IPS-18a (cell line): ENCODE measurements at regions not wholly inside any gene's neighbourhood (a gene's known extent, or its start where the extent isn't known, plus 50 kb on each side); places are given as distances from the start of the nearest gene placed in this dataset.

Experiments
- H3K27ac ChIP-seq: one replicate; pipeline ENCODE4 v1.5.1; 2013; ENCODE audit warnings: low read length
- H3K27me3 ChIP-seq: one replicate; pipeline ENCODE4 v1.6.1; 2013; ENCODE audit warnings: mild to moderate bottlenecking, low read length; ENCODE audit not compliant: control insufficient read depth, insufficient read depth
- H3K36me3 ChIP-seq: one replicate; pipeline ENCODE4 v1.6.1; 2013; ENCODE audit warnings: low read depth, low read length; ENCODE audit not compliant: control insufficient read depth
- H3K4me1 ChIP-seq: one replicate; pipeline ENCODE4 v1.6.1; 2013; ENCODE audit warnings: low read depth, low read length; ENCODE audit not compliant: control insufficient read depth
- H3K4me3 ChIP-seq: one replicate; pipeline ENCODE4 v1.5.1; 2013; ENCODE audit warnings: low read length
- H3K9ac ChIP-seq: one replicate; pipeline ENCODE4 v1.6.1; 2013; ENCODE audit warnings: mild to moderate bottlenecking, low read length, moderate library complexity
- H3K9me3 ChIP-seq: one replicate; pipeline ENCODE4 v1.6.1; 2013; ENCODE audit warnings: low read depth, low read length; ENCODE audit not compliant: control insufficient read depth

GRCh38 chr15:70479056-70479455 lies 284.3 kb downstream of the UACA start:
- Histone ChIP-seq H3K27me3 (no peaks in the 10 kb centered on the region), H3K27ac (no peak overlapping the region), H3K4me3 (no peak overlapping the region), H3K4me1 (no peaks in the 10 kb centered on the region), H3K9me3 (no peaks in the 10 kb centered on the region), H3K36me3 (no peaks in the 10 kb centered on the region), H3K9ac (no peak overlapping the region)

GRCh38 chr15:70478251-70478990 lies 284.9 kb downstream of the UACA start:
- H3K9ac ChIP-seq, result no peak overlapping the region

GRCh38 chr15:70477750-70478250 lies 285.6 kb downstream of the UACA start:
- Histone ChIP-seq H3K9me3 (no peaks in the 10 kb centered on the region), H3K27ac (no peak overlapping the region), H3K36me3 (no peaks in the 10 kb centered on the region), H3K27me3 (no peaks in the 10 kb centered on the region), H3K4me3 (no peak overlapping the region), H3K9ac (no peak overlapping the region), H3K4me1 (no peaks in the 10 kb centered on the region)

More at GRCh38 chr15:70478251-70478990, 284.9 kb downstream of the UACA start:
- H3K36me3 ChIP-seq, result no peaks in the 10 kb centered on the region
- H3K4me1 ChIP-seq, result no peaks in the 10 kb centered on the region
- H3K9me3 ChIP-seq, result no peaks in the 10 kb centered on the region
- no peak overlapping the region for H3K27ac ChIP-seq
- H3K4me3 ChIP-seq, result no peak overlapping the region
- no peaks in the 10 kb centered on the region for H3K27me3 ChIP-seq

GRCh38 chr15:70476441-70476840 lies 286.9 kb downstream of the UACA start:
- Histone ChIP-seq H3K9me3 (no peaks in the 10 kb centered on the region), H3K27ac (no peak overlapping the region), H3K9ac (no peak overlapping the region), H3K4me3 (no peak overlapping the region), H3K27me3 (no peaks in the 10 kb centered on the region), H3K4me1 (no peaks in the 10 kb centered on the region), H3K36me3 (no peaks in the 10 kb centered on the region)

GRCh38 chr15:70475921-70476320 lies 287.4 kb downstream of the UACA start:
- Histone ChIP-seq H3K27me3 (no peaks in the 10 kb centered on the region), H3K4me1 (no peaks in the 10 kb centered on the region), H3K36me3 (no peaks in the 10 kb centered on the region), H3K27ac (no peak overlapping the region), H3K9me3 (no peaks in the 10 kb centered on the region), H3K4me3 (no peak overlapping the region), H3K9ac (no peak overlapping the region)

GRCh38 chr15:70475407-70475781 lies 288.0 kb downstream of the UACA start:
- no peaks in the 10 kb centered on the region for H3K27me3 ChIP-seq
- H3K9ac ChIP-seq, result no peak overlapping the region
- H3K9me3 ChIP-seq, result no peaks in the 10 kb centered on the region
- H3K36me3 ChIP-seq, result no peaks in the 10 kb centered on the region
- H3K4me3 ChIP-seq, result no peak overlapping the region
- H3K4me1 ChIP-seq, result no peaks in the 10 kb centered on the region
- no peak overlapping the region for H3K27ac ChIP-seq

- H3K27me3 ChIP-seq, result no peaks in the 10 kb centered on the region
- H3K9ac ChIP-seq, result no peak overlapping the region
- H3K4me1 ChIP-seq, result no peaks in the 10 kb centered on the region
- no peaks in the 10 kb centered on the region for H3K36me3 ChIP-seq
- H3K4me3 ChIP-seq, result no peak overlapping the region
- H3K9me3 ChIP-seq, result no peaks in the 10 kb centered on the region
- no peak overlapping the region for H3K27ac ChIP-seq
Observed at GRCh38 chr15:70474471-70475406, 288.6 kb downstream of the UACA start.

- H3K27me3 ChIP-seq, result no peaks in the 10 kb centered on the region
- H3K4me1 ChIP-seq, result no peaks in the 10 kb centered on the region
- no peak overlapping the region for H3K27ac ChIP-seq
- no peak overlapping the region for H3K9ac ChIP-seq
- H3K36me3 ChIP-seq, result no peaks in the 10 kb centered on the region
- no peak overlapping the region for H3K4me3 ChIP-seq
- H3K9me3 ChIP-seq, result no peaks in the 10 kb centered on the region
Observed at GRCh38 chr15:70473581-70474370, 289.6 kb downstream of the UACA start.

- no peaks in the 10 kb centered on the region for H3K36me3 ChIP-seq
- H3K9ac ChIP-seq, result no peak overlapping the region
- no peaks in the 10 kb centered on the region for H3K4me1 ChIP-seq
- no peak overlapping the region for H3K27ac ChIP-seq
- no peak overlapping the region for H3K4me3 ChIP-seq
- no peaks in the 10 kb centered on the region for H3K9me3 ChIP-seq
- H3K27me3 ChIP-seq, result no peaks in the 10 kb centered on the region
Observed at GRCh38 chr15:70471517-70471916, 291.8 kb downstream of the UACA start.

- no peak overlapping the region for H3K27ac ChIP-seq
- H3K9me3 ChIP-seq, result no peaks in the 10 kb centered on the region
- H3K9ac ChIP-seq, result no peak overlapping the region
- no peak overlapping the region for H3K4me3 ChIP-seq
- no peaks in the 10 kb centered on the region for H3K27me3 ChIP-seq
- no peaks in the 10 kb centered on the region for H3K36me3 ChIP-seq
- no peaks in the 10 kb centered on the region for H3K4me1 ChIP-seq
Observed at GRCh38 chr15:70470556-70471191, 292.7 kb downstream of the UACA start.
